CD4-positive, alpha-beta T cell (primary cell): ENCODE measurements at regions not wholly inside any gene's neighbourhood (a gene's known extent, or its start where the extent isn't known, plus 50 kb on each side); places are given as distances from the start of the nearest gene placed in this dataset.

ENCODE experiments used
- ATAC-seq: fragments of 200-7000 bp; cut with Tn5 transposase; one replicate; pipeline ENCODE4 v1.10.0; 2022; ENCODE audit warnings: mild to moderate bottlenecking; ENCODE audit not compliant: poor library complexity
- CTCF ChIA-PET: fragments of 350-600 bp; sonication (Branson Sonifier 250); formaldehyde crosslinking; loops from one replicate; lab custom pipeline; 2021; ENCODE audit warnings: antibody characterized with exemption, inconsistent platforms; lab: Charles Lee
- POLR2A ChIA-PET: fragments of 350-600 bp; sonication (Branson Sonifier 250); formaldehyde crosslinking; loops from one replicate; lab custom pipeline; 2021; ENCODE audit warnings: antibody characterized with exemption, inconsistent platforms; lab: Charles Lee
- DNase-seq, 14 experiments: peaks; one replicate each; pipeline ENCODE4 v3.0.0-alpha.2; 2013 to 2020; ENCODE audit warnings: mixed read lengths in 2 of 14
- H3K27ac ChIP-seq, 2 donors: one replicate each; pipeline versions ENCODE4 v1.5.1 to v1.7.0; 2013; ENCODE audit warnings: low read length in 2 of 2, low read depth in 1 of 2, mild to moderate bottlenecking in 1 of 2
- H3K27me3 ChIP-seq, 2 experiments: 1 replicate in 1 of 2; 2 replicates in 1 of 2; pipeline versions ENCODE4 v1.6.1 to v1.7.0; 2013; ENCODE audit warnings: low read length in 2 of 2, control low read depth in 1 of 2, mild to moderate bottlenecking in 1 of 2, moderate library complexity in 1 of 2; ENCODE audit not compliant: insufficient read depth in 2 of 2, control insufficient read depth in 1 of 2
- H3K36me3 ChIP-seq: one replicate; pipeline ENCODE4 v1.6.1; 2013; ENCODE audit warnings: low read length, control low read depth; ENCODE audit not compliant: insufficient read depth
- H3K4me1 ChIP-seq: one replicate; pipeline ENCODE4 v1.6.1; 2013; ENCODE audit warnings: low read length, control low read depth; ENCODE audit not compliant: insufficient read depth
- H3K4me3 ChIP-seq: one replicate; pipeline ENCODE4 v1.5.1; 2013; ENCODE audit warnings: mild to moderate bottlenecking, low read length, moderate library complexity
- H3K9me3 ChIP-seq, 2 experiments: 1 replicate in 1 of 2; 2 replicates in 1 of 2; pipeline versions ENCODE4 v1.6.1 to v1.7.0; 2013; ENCODE audit warnings: low read length in 2 of 2, mild to moderate bottlenecking in 2 of 2, control low read depth in 1 of 2, moderate library complexity in 1 of 2; ENCODE audit not compliant: control insufficient read depth in 1 of 2, insufficient read depth in 1 of 2
- H3K27ac Mint-ChIP-seq: one replicate; pipeline ENCODE4 v1.8.0; 2020; ENCODE audit warnings: mixed read lengths
- H3K27me3 Mint-ChIP-seq: one replicate; pipeline ENCODE4 v1.8.0; 2021; ENCODE audit warnings: mixed read lengths
- H3K36me3 Mint-ChIP-seq: one replicate; pipeline ENCODE4 v1.8.0; 2021; ENCODE audit warnings: low read depth, mixed read lengths
- H3K4me1 Mint-ChIP-seq: one replicate; pipeline ENCODE4 v1.8.0; 2021; ENCODE audit warnings: low read depth, mixed read lengths
- H3K4me3 Mint-ChIP-seq: one replicate; pipeline ENCODE4 v1.8.0; 2020; ENCODE audit warnings: mild to moderate bottlenecking, mixed read lengths
- H3K9me3 Mint-ChIP-seq: one replicate; pipeline ENCODE4 v1.8.0; 2020; ENCODE audit warnings: mixed read lengths
- intact Hi-C, 2 experiments: fragments of 100-400 bp; cut with DNase I in 1 of 2; cut with micrococcal nuclease in 1 of 2; formaldehyde crosslinking; loops; one replicate each; pipeline versions ENCODE4 v1.15.1 to v1.9.0; 2023 to 2025; cut with DNase I, micrococcal nuclease
- TF ChIP-seq, protein P1 (sequence below): fragments of 200-600 bp; IDR thresholded peaks from one replicate; pipeline ENCODE4 v1.8.0; 2022; ENCODE audit warnings: antibody characterized with exemption, mild to moderate bottlenecking

DNA sequence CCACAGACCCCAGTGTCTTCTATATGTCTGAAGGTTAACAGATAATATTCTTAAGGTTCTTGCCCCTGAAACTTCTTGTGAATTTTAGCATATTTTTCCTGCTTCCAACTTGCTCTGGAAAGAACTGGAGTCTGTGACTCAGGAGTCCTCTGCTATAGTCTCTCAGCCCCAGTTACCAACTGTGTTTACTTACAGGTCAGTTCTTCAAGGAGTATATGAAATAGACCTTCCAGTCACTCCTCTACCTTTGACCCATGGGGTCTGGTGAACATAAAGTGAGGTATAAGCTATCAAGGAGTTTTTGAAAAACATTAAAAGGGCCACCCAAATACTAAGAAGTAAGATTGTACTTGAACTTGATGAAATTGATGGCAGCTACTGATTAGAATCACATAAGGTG lies 139.2 kb upstream of the ROPN1 start:
- H3K27ac ChIP-seq = no peak overlapping the region
- no peaks in the 10 kb centered on the region for H3K9me3 ChIP-seq
- intact Hi-C loops = no loop called here
- no peaks in the 10 kb centered on the region for H3K9me3 Mint-ChIP-seq
- DNase-seq (no peak), ATAC-seq (no peak)
- H3K4me1 ChIP-seq = no peaks in the 10 kb centered on the region
- CTCF ChIA-PET = no interaction called here
- no peaks in the 10 kb centered on the region for H3K36me3 ChIP-seq
- H3K27me3 Mint-ChIP-seq = peaks cover 30% of the 10 kb centered on the region
- no peak overlapping the region for H3K27ac Mint-ChIP-seq
- H3K4me1 Mint-ChIP-seq = no peaks in the 10 kb centered on the region
- H3K4me3 Mint-ChIP-seq = no peak overlapping the region
- peaks cover 0 to 3% of the 10 kb centered on the region in 2 experiments for H3K27me3 ChIP-seq
- H3K36me3 Mint-ChIP-seq = no peaks in the 10 kb centered on the region
- POLR2A ChIA-PET = no interaction called here
- no peak overlapping the region for H3K4me3 ChIP-seq
- TF ChIP-seq, protein P1, sequence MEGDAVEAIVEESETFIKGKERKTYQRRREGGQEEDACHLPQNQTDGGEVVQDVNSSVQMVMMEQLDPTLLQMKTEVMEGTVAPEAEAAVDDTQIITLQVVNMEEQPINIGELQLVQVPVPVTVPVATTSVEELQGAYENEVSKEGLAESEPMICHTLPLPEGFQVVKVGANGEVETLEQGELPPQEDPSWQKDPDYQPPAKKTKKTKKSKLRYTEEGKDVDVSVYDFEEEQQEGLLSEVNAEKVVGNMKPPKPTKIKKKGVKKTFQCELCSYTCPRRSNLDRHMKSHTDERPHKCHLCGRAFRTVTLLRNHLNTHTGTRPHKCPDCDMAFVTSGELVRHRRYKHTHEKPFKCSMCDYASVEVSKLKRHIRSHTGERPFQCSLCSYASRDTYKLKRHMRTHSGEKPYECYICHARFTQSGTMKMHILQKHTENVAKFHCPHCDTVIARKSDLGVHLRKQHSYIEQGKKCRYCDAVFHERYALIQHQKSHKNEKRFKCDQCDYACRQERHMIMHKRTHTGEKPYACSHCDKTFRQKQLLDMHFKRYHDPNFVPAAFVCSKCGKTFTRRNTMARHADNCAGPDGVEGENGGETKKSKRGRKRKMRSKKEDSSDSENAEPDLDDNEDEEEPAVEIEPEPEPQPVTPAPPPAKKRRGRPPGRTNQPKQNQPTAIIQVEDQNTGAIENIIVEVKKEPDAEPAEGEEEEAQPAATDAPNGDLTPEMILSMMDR = no peak

DNA sequence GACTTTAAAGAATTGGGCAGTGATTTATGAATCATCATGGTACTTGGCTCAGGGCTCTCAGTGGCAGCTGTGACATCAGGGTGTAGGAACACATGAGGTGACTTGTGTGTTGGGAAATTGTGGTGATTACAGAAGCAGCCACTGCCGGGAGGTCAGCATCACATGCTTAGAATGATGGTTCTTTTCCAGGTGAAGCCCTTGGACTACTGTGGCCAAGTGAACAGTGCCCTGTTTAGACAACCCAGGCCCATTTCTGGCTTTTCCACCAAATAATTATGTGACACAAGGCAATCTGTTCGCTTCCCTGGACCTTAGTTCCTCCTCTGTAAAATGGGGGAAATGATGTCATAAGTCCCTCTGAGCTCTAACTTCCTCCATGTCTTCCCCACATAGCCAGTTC lies 139.7 kb upstream of the ROPN1 start:
- Mint-ChIP-seq H3K36me3 (no peaks in the 10 kb centered on the region), H3K9me3 (no peaks in the 10 kb centered on the region), H3K4me3 (no peak overlapping the region), H3K27ac (no peak overlapping the region), H3K4me1 (no peaks in the 10 kb centered on the region), H3K27me3 (peaks cover 30% of the 10 kb centered on the region)
- intact Hi-C loops = no loop called here
- ChIA-PET CTCF (no interaction called here), POLR2A (no interaction called here)
- Histone ChIP-seq H3K27ac (no peak overlapping the region), H3K9me3 (no peaks in the 10 kb centered on the region), H3K4me1 (no peaks in the 10 kb centered on the region), H3K27me3 (peaks cover 0 to 3% of the 10 kb centered on the region in 2 experiments), H3K4me3 (no peak overlapping the region), H3K36me3 (no peaks in the 10 kb centered on the region)
- TF ChIP-seq, protein P1 = no peak
- ATAC-seq = no peak
- peak in 1 of 14 experiments; percentile 4 for DNase-seq

DNA sequence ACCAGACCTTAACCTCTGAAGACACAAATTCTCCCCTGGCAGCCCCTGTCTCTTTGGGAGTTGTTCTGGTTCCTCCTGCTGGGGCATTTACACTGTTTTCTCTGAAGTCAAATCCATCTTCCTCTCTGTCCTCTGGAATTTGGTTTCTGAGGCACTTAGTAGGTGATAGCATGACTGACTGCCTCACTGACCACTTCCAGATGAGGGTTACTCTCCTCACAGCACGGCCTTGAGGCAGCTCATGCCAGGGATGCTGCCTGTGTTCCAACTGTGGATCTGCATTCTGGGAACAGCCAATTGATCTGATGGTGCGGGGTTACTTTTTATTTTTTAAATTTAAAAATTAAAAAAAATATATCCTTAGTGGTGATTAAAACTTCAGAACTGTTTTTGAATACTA lies 140.9 kb upstream of the ROPN1 start:
- no peaks in the 10 kb centered on the region for H3K4me1 Mint-ChIP-seq
- DNase-seq (no peak), ATAC-seq (no peak)
- Histone ChIP-seq H3K4me1 (no peaks in the 10 kb centered on the region), H3K36me3 (no peaks in the 10 kb centered on the region), H3K9me3 (no peaks in the 10 kb centered on the region), H3K27ac (no peak overlapping the region), H3K27me3 (peaks cover 0 to 3% of the 10 kb centered on the region in 2 experiments), H3K4me3 (no peak overlapping the region)
- intact Hi-C loops = no loop called here
- TF ChIP-seq, protein P1 = no peak
- CTCF ChIA-PET = no interaction called here
- H3K4me3 Mint-ChIP-seq = no peak overlapping the region
- no peak overlapping the region for H3K27ac Mint-ChIP-seq
- POLR2A ChIA-PET = no interaction called here
- H3K27me3 Mint-ChIP-seq = peaks cover 40% of the 10 kb centered on the region
- no peaks in the 10 kb centered on the region for H3K9me3 Mint-ChIP-seq
- no peaks in the 10 kb centered on the region for H3K36me3 Mint-ChIP-seq
